ENCODE measurements at regions not wholly inside any gene's neighbourhood (a gene's known extent, or its start where the extent isn't known, plus 50 kb on each side); places are given as distances from the start of the nearest gene placed in this dataset.

DNA sequence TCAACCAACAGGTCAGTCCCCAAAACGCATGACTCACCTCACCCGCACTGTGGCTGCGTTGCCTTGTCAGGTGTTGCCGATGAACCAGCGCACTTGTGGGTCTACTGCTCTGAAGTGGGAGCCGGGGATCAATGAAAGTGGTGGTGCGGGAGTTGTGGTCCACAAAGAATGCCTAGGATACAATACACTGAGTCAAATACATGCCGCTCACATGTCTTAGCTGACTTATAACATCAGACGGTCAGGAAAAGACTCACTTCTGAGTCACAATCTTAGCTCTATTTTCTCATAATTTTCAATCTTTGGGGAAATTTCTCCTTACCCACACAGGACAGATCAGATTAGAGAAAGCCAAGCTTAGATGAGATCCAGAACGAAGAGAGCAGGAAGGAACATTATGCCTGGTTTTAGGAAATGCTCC lies 107.1 kb upstream of the STK17B start:
- no peaks in the 10 kb centered on the region for H4K20me1 ChIP-seq (replicated peaks; ENCODE audit: insufficient read depth)
- H2AFZ ChIP-seq: no peak overlapping the region
- peaks cover 13% of the 10 kb centered on the region; the same call in 2 of the 3 replicates for H3K36me3 Mint-ChIP-seq (ENCODE audit: low read depth)
- no peak overlapping the region for H3K4me3 Mint-ChIP-seq
- H3F3A ChIP-seq (replicated peaks; ENCODE audit: low read depth): no peaks in the 10 kb centered on the region
- 0 out of 2 replicates have a peak, but pooled peaks cover 3% of the 10 kb centered on the region for H3K9me2 ChIP-seq (ENCODE audit: insufficient read depth)
- H3K27ac ChIP-seq (ENCODE audit: low read depth): no peak overlapping the region
- peaks cover 3% of the 10 kb centered on the region; the same call in 1 of the 3 replicates for H3K4me1 Mint-ChIP-seq
- no peaks in the 10 kb centered on the region for H3K27me3 Mint-ChIP-seq (ENCODE audit: insufficient read depth, low read depth, poor library complexity)
- no peak overlapping the region for H3K4me2 ChIP-seq
- H3K36me3 ChIP-seq (ENCODE audit: insufficient read depth): no peaks in the 10 kb centered on the region
- no peaks in the 10 kb centered on the region for H3K27me3 ChIP-seq (ENCODE audit: insufficient read depth)
- no peaks in the 10 kb centered on the region for H3K79me2 ChIP-seq (replicated peaks; ENCODE audit: insufficient read depth)
- no peak overlapping the region for H3K4me3 ChIP-seq
- H3K9me3 Mint-ChIP-seq: peaks cover 9% of the 10 kb centered on the region; the same call in 2 of the 3 replicates
- no peak overlapping the region for H3K27ac Mint-ChIP-seq
- DNase-seq (ENCODE audit: low spot score) (no peak), ATAC-seq (no peak)
- H3K4me1 ChIP-seq (ENCODE audit: insufficient read depth): no peaks in the 10 kb centered on the region
- TF ChIP-seq EZH2phosphoT487 (IDR thresholded peaks at IDR 0.05; ENCODE audit: unreplicated experiment) (no peak), POLR2AphosphoS5 (IDR thresholded peaks at IDR 0.05; ENCODE audit: low read depth) (no peak), NANOG (IDR thresholded peaks at IDR 0.05; ENCODE audit: borderline replicate concordance) (no peak), ZNF331 (CRISPR knock-in tag; IDR thresholded peaks at IDR 0.05; ENCODE audit: low read depth) (no peak), EZH2 (IDR thresholded peaks at IDR 0.05; ENCODE audit: low read depth, unreplicated experiment) (no peak), ZNF114 (CRISPR knock-in tag; IDR thresholded peaks at IDR 0.05) (no peak), STAT1 (IDR thresholded peaks at IDR 0.05; ENCODE audit: unreplicated experiment) (no peak), CREB1 (CRISPR knock-in tag; IDR thresholded peaks at IDR 0.05; ENCODE audit: low read depth) (no peak), JUNB (IDR thresholded peaks at IDR 0.05; ENCODE audit: unreplicated experiment) (no peak)
- TF ChIP-seq, protein P1, sequence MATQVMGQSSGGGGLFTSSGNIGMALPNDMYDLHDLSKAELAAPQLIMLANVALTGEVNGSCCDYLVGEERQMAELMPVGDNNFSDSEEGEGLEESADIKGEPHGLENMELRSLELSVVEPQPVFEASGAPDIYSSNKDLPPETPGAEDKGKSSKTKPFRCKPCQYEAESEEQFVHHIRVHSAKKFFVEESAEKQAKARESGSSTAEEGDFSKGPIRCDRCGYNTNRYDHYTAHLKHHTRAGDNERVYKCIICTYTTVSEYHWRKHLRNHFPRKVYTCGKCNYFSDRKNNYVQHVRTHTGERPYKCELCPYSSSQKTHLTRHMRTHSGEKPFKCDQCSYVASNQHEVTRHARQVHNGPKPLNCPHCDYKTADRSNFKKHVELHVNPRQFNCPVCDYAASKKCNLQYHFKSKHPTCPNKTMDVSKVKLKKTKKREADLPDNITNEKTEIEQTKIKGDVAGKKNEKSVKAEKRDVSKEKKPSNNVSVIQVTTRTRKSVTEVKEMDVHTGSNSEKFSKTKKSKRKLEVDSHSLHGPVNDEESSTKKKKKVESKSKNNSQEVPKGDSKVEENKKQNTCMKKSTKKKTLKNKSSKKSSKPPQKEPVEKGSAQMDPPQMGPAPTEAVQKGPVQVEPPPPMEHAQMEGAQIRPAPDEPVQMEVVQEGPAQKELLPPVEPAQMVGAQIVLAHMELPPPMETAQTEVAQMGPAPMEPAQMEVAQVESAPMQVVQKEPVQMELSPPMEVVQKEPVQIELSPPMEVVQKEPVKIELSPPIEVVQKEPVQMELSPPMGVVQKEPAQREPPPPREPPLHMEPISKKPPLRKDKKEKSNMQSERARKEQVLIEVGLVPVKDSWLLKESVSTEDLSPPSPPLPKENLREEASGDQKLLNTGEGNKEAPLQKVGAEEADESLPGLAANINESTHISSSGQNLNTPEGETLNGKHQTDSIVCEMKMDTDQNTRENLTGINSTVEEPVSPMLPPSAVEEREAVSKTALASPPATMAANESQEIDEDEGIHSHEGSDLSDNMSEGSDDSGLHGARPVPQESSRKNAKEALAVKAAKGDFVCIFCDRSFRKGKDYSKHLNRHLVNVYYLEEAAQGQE (IDR thresholded peaks at IDR 0.05; ENCODE audit: unreplicated experiment): no peak
- TF ChIP-seq, protein P2, sequence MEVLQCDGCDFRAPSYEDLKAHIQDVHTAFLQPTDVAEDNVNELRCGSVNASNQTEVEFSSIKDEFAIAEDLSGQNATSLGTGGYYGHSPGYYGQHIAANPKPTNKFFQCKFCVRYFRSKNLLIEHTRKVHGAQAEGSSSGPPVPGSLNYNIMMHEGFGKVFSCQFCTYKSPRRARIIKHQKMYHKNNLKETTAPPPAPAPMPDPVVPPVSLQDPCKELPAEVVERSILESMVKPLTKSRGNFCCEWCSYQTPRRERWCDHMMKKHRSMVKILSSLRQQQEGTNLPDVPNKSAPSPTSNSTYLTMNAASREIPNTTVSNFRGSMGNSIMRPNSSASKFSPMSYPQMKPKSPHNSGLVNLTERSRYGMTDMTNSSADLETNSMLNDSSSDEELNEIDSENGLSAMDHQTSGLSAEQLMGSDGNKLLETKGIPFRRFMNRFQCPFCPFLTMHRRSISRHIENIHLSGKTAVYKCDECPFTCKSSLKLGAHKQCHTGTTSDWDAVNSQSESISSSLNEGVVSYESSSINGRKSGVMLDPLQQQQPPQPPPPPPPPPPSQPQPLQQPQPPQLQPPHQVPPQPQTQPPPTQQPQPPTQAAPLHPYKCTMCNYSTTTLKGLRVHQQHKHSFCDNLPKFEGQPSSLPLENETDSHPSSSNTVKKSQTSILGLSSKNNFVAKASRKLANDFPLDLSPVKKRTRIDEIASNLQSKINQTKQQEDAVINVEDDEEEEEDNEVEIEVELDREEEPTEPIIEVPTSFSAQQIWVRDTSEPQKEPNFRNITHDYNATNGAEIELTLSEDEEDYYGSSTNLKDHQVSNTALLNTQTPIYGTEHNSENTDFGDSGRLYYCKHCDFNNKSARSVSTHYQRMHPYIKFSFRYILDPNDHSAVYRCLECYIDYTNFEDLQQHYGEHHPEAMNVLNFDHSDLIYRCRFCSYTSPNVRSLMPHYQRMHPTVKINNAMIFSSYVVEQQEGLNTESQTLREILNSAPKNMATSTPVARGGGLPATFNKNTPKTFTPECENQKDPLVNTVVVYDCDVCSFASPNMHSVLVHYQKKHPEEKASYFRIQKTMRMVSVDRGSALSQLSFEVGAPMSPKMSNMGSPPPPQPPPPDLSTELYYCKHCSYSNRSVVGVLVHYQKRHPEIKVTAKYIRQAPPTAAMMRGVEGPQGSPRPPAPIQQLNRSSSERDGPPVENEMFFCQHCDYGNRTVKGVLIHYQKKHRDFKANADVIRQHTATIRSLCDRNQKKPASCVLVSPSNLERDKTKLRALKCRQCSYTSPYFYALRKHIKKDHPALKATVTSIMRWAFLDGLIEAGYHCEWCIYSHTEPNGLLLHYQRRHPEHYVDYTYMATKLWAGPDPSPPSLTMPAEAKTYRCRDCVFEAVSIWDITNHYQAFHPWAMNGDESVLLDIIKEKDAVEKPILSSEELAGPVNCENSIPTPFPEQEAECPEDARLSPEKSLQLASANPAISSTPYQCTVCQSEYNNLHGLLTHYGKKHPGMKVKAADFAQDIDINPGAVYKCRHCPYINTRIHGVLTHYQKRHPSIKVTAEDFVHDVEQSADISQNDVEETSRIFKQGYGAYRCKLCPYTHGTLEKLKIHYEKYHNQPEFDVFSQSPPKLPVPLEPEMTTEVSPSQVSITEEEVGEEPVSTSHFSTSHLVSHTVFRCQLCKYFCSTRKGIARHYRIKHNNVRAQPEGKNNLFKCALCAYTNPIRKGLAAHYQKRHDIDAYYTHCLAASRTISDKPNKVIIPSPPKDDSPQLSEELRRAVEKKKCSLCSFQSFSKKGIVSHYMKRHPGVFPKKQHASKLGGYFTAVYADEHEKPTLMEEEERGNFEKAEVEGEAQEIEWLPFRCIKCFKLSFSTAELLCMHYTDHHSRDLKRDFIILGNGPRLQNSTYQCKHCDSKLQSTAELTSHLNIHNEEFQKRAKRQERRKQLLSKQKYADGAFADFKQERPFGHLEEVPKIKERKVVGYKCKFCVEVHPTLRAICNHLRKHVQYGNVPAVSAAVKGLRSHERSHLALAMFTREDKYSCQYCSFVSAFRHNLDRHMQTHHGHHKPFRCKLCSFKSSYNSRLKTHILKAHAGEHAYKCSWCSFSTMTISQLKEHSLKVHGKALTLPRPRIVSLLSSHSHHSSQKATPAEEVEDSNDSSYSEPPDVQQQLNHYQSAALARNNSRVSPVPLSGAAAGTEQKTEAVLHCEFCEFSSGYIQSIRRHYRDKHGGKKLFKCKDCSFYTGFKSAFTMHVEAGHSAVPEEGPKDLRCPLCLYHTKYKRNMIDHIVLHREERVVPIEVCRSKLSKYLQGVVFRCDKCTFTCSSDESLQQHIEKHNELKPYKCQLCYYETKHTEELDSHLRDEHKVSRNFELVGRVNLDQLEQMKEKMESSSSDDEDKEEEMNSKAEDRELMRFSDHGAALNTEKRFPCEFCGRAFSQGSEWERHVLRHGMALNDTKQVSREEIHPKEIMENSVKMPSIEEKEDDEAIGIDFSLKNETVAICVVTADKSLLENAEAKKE (CRISPR knock-in tag; IDR thresholded peaks at IDR 0.05): no peak
- TF ChIP-seq, protein P3, sequence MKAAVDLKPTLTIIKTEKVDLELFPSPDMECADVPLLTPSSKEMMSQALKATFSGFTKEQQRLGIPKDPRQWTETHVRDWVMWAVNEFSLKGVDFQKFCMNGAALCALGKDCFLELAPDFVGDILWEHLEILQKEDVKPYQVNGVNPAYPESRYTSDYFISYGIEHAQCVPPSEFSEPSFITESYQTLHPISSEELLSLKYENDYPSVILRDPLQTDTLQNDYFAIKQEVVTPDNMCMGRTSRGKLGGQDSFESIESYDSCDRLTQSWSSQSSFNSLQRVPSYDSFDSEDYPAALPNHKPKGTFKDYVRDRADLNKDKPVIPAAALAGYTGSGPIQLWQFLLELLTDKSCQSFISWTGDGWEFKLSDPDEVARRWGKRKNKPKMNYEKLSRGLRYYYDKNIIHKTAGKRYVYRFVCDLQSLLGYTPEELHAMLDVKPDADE (IDR thresholded peaks at IDR 0.05): no peak
- TF ChIP-seq, protein P4, sequence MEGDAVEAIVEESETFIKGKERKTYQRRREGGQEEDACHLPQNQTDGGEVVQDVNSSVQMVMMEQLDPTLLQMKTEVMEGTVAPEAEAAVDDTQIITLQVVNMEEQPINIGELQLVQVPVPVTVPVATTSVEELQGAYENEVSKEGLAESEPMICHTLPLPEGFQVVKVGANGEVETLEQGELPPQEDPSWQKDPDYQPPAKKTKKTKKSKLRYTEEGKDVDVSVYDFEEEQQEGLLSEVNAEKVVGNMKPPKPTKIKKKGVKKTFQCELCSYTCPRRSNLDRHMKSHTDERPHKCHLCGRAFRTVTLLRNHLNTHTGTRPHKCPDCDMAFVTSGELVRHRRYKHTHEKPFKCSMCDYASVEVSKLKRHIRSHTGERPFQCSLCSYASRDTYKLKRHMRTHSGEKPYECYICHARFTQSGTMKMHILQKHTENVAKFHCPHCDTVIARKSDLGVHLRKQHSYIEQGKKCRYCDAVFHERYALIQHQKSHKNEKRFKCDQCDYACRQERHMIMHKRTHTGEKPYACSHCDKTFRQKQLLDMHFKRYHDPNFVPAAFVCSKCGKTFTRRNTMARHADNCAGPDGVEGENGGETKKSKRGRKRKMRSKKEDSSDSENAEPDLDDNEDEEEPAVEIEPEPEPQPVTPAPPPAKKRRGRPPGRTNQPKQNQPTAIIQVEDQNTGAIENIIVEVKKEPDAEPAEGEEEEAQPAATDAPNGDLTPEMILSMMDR (conservative IDR thresholded peaks at IDR 0.05; ENCODE audit: low read depth in 2 of 2): no peak

Data from GM23338 (cell line).